Fibroblast of the aortic adventitia (primary cell): ENCODE measurements at regions not wholly inside any gene's neighbourhood (a gene's known extent, or its start where the extent isn't known, plus 50 kb on each side); places are given as distances from the start of the nearest gene placed in this dataset.

Experiments used
- DNase-seq: peaks from one replicate; pipeline ENCODE4 v3.0.0-alpha.2; 2010; ENCODE audit warnings: low read depth
- H3K4me3 ChIP-seq: 2 replicates; pipeline ENCODE4 v1.5.1; 2011; ENCODE audit warnings: low read depth, mild to moderate bottlenecking, control low read depth, low read length, moderate library complexity
- CTCF ChIP-seq: IDR thresholded peaks from 2 replicates; pipeline ENCODE4 v1.5.1; 2011; ENCODE audit warnings: mild to moderate bottlenecking, low read length, control low read depth, inconsistent platforms; ENCODE audit not compliant: insufficient read depth

- no peak for TF ChIP-seq CTCF
- no peak for DNase-seq
- H3K4me3 ChIP-seq, result no peak overlapping the region
Observed at GRCh38 chr12:115569345-115570068, 708.0 kb downstream of the MED13L start.

- TF ChIP-seq CTCF, result no peak
- no peak overlapping the region for H3K4me3 ChIP-seq
- no peak for DNase-seq
Observed at GRCh38 chr12:115558281-115558680, 719.2 kb downstream of the MED13L start.

- TF ChIP-seq CTCF, result no peak
- H3K4me3 ChIP-seq, result no peak overlapping the region
- DNase-seq, result no peak
Observed at GRCh38 chr12:115553622-115554021, 723.9 kb downstream of the MED13L start.

GRCh38 chr12:115543269-115543668 is 734.2 kb downstream of the MED13L start:
- TF ChIP-seq CTCF, result no peak
- no peak for DNase-seq
- H3K4me3 ChIP-seq, result no peak overlapping the region

- TF ChIP-seq CTCF, result no peak
- DNase-seq, result no peak
- H3K4me3 ChIP-seq, result no peak overlapping the region
Observed at GRCh38 chr12:115542656-115543055, 734.8 kb downstream of the MED13L start.

GRCh38 chr12:115541891-115542421 is 735.5 kb downstream of the MED13L start:
- no peak for TF ChIP-seq CTCF
- H3K4me3 ChIP-seq, result no peak overlapping the region
- peak; percentile 33 for DNase-seq
